B cell (primary cell): ENCODE measurements at regions not wholly inside any gene's neighbourhood (a gene's known extent, or its start where the extent isn't known, plus 50 kb on each side); places are given as distances from the start of the nearest gene placed in this dataset.

Experiments
- EZH2 ChIP-seq: IDR thresholded peaks from 2 replicates; pipeline ENCODE4 v1.6.1; 2012; ENCODE audit warnings: borderline replicate concordance, low read depth, mild to moderate bottlenecking, moderate library complexity, low read length; ENCODE audit not compliant: insufficient read depth, poor library complexity, severe bottlenecking
- TF ChIP-seq, protein P1 (sequence below): fragments of 200-600 bp; IDR thresholded peaks from one replicate; pipeline ENCODE4 v1.8.0; 2022; ENCODE audit warnings: antibody characterized with exemption, mild to moderate bottlenecking

GRCh38 chr9:89808756-89809181 lies 204.0 kb downstream of the GADD45G start:
- TF ChIP-seq, protein P1, sequence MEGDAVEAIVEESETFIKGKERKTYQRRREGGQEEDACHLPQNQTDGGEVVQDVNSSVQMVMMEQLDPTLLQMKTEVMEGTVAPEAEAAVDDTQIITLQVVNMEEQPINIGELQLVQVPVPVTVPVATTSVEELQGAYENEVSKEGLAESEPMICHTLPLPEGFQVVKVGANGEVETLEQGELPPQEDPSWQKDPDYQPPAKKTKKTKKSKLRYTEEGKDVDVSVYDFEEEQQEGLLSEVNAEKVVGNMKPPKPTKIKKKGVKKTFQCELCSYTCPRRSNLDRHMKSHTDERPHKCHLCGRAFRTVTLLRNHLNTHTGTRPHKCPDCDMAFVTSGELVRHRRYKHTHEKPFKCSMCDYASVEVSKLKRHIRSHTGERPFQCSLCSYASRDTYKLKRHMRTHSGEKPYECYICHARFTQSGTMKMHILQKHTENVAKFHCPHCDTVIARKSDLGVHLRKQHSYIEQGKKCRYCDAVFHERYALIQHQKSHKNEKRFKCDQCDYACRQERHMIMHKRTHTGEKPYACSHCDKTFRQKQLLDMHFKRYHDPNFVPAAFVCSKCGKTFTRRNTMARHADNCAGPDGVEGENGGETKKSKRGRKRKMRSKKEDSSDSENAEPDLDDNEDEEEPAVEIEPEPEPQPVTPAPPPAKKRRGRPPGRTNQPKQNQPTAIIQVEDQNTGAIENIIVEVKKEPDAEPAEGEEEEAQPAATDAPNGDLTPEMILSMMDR, result no peak
- no peak for TF ChIP-seq EZH2
